Caco-2 (cell line): ENCODE measurements at regions not wholly inside any gene's neighbourhood (a gene's known extent, or its start where the extent isn't known, plus 50 kb on each side); places are given as distances from the start of the nearest gene placed in this dataset.

Source experiments
- BruUV-seq: library from RNA; stranded (reverse); fragments of 400-500 nt; replicated peaks from 2 replicates; lab custom pipeline; 2021; lab: Mats Ljungman, UMichigan
- CTCF ChIA-PET: fragments of 300-600 bp; sonication (Branson Sonifier 250); formaldehyde crosslinking; loops from one replicate; lab custom pipeline; 2022; ENCODE audit warnings: antibody characterized with exemption; lab: Charles Lee
- POLR2A ChIA-PET: fragments of 300-600 bp; sonication (Branson Sonifier 250); formaldehyde crosslinking; loops from one replicate; lab custom pipeline; 2022; ENCODE audit warnings: antibody characterized with exemption; lab: Charles Lee
- DNase-seq, 2 experiments: peaks; one replicate each; pipeline versions ENCODE4 v3.0.0 to v3.0.0-alpha.2; 2020 to 2022
- H3K27me3 ChIP-seq: replicated peaks from 2 replicates; pipeline ENCODE4 v1.6.0; 2011; ENCODE audit warnings: low read length; ENCODE audit not compliant: control insufficient read depth, insufficient read depth
- H3K36me3 ChIP-seq: 2 replicates; pipeline ENCODE4 v1.5.1; 2011; ENCODE audit warnings: low read length; ENCODE audit not compliant: control insufficient read depth, insufficient read depth
- H3K4me1 ChIP-seq: fragments of 250-450 bp; sonication (Bioruptor Pico); 2 replicates; pipeline ENCODE4 v1.5.1; 2020; ENCODE audit warnings: mild to moderate bottlenecking
- H3K4me3 ChIP-seq: 2 replicates; pipeline ENCODE4 v1.5.1; 2011; ENCODE audit warnings: low read depth, mild to moderate bottlenecking, control low read depth, low read length
- H3K9me3 ChIP-seq: fragments of 250-450 bp; sonication (Bioruptor Pico); 2 replicates; pipeline ENCODE4 v1.5.1; 2020; ENCODE audit warnings: mild to moderate bottlenecking, moderate library complexity
- H3K27ac Mint-ChIP-seq: one replicate; pipeline ENCODE4 v1.8.0; 2022; ENCODE audit warnings: mixed read lengths; ENCODE audit not compliant: unreplicated experiment
- H3K27me3 Mint-ChIP-seq: one replicate; pipeline ENCODE4 v1.8.0; 2022; ENCODE audit warnings: mixed read lengths; ENCODE audit not compliant: insufficient read depth, unreplicated experiment
- H3K36me3 Mint-ChIP-seq: one replicate; pipeline ENCODE4 v1.8.0; 2022; ENCODE audit warnings: mild to moderate bottlenecking, mixed read lengths; ENCODE audit not compliant: insufficient read depth, unreplicated experiment
- H3K4me1 Mint-ChIP-seq: one replicate; pipeline ENCODE4 v1.8.0; 2022; ENCODE audit warnings: low read depth, mixed read lengths; ENCODE audit not compliant: unreplicated experiment
- H3K4me3 Mint-ChIP-seq: one replicate; pipeline ENCODE4 v1.8.0; 2022; ENCODE audit warnings: mild to moderate bottlenecking, moderate library complexity, mixed read lengths; ENCODE audit not compliant: unreplicated experiment
- H3K9me3 Mint-ChIP-seq: one replicate; pipeline ENCODE4 v1.8.0; 2022; ENCODE audit warnings: mixed read lengths; ENCODE audit not compliant: unreplicated experiment
- intact Hi-C: fragments of 100-400 bp; cut with micrococcal nuclease; formaldehyde crosslinking; loops from one replicate; pipeline ENCODE4 v1.10.0; 2022; ENCODE audit not compliant: unreplicated experiment
- TF ChIP-seq, protein P1 (sequence below), 2 experiments: fragments of 200-600 bp in 1 of 2; IDR thresholded peaks; 1 replicate in 1 of 2; 2 replicates in 1 of 2; pipeline versions ENCODE4 v1.5.1 to v1.8.0; 2011 to 2022; ENCODE audit warnings: antibody characterized with exemption in 1 of 2, control low read depth in 1 of 2, inconsistent platforms in 1 of 2, low read depth in 1 of 2, low read length in 1 of 2, mild to moderate bottlenecking in 1 of 2, moderate library complexity in 1 of 2; ENCODE audit not compliant: insufficient read depth in 1 of 2, severe bottlenecking in 1 of 2, unreplicated experiment in 1 of 2

GRCh38 chr4:135976860-135977259 lies 1555.4 kb downstream of the PCDH18 start:
- BruUV-seq = no TSS peak
- intact Hi-C loops = no loop called here
- Histone ChIP-seq H3K27me3 (no peaks in the 10 kb centered on the region), H3K36me3 (no peaks in the 10 kb centered on the region), H3K9me3 (no peaks in the 10 kb centered on the region), H3K4me3 (no peak overlapping the region), H3K4me1 (no peaks in the 10 kb centered on the region)
- no peak for DNase-seq
- Mint-ChIP-seq H3K4me1 (no peaks in the 10 kb centered on the region), H3K9me3 (no peaks in the 10 kb centered on the region), H3K36me3 (no peaks in the 10 kb centered on the region), H3K4me3 (no peak overlapping the region), H3K27me3 (no peaks in the 10 kb centered on the region), H3K27ac (no peak overlapping the region)
- TF ChIP-seq, protein P1, sequence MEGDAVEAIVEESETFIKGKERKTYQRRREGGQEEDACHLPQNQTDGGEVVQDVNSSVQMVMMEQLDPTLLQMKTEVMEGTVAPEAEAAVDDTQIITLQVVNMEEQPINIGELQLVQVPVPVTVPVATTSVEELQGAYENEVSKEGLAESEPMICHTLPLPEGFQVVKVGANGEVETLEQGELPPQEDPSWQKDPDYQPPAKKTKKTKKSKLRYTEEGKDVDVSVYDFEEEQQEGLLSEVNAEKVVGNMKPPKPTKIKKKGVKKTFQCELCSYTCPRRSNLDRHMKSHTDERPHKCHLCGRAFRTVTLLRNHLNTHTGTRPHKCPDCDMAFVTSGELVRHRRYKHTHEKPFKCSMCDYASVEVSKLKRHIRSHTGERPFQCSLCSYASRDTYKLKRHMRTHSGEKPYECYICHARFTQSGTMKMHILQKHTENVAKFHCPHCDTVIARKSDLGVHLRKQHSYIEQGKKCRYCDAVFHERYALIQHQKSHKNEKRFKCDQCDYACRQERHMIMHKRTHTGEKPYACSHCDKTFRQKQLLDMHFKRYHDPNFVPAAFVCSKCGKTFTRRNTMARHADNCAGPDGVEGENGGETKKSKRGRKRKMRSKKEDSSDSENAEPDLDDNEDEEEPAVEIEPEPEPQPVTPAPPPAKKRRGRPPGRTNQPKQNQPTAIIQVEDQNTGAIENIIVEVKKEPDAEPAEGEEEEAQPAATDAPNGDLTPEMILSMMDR (IDR thresholded peaks at IDR 0.05; ENCODE audit: insufficient read depth in 1 of 2, low read depth in 1 of 2, low read length in 1 of 2, severe bottlenecking in 1 of 2, unreplicated experiment in 1 of 2) = no peak
- ChIA-PET CTCF (no interaction called here), POLR2A (no interaction called here)

DNA sequence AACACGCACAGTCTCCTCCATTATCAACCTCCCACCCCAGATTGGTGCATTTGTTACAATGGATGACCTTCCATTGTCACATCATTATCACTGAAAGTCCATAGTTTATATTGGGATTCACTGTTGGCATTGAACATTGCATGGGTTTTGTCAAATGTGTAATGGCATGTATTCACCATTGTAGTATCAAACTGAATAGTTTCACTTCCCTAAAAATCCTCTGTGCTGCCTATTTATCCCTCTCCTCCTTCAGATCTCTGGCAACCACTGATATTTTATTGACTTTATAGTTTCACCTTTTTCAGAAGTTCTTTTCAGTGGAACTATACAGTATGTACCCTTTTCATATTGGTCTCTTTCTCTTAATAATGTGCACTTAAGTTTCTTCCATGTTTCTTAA lies 1565.4 kb downstream of the PCDH18 start:
- intact Hi-C loops = no loop called here
- no peak overlapping the region for H3K4me3 ChIP-seq
- Mint-ChIP-seq H3K9me3 (no peaks in the 10 kb centered on the region), H3K36me3 (no peaks in the 10 kb centered on the region), H3K27ac (no peak overlapping the region), H3K27me3 (peaks cover 4% of the 10 kb centered on the region), H3K4me3 (no peak overlapping the region), H3K4me1 (no peaks in the 10 kb centered on the region)
- CTCF ChIA-PET = no interaction called here
- H3K4me1 ChIP-seq = no peaks in the 10 kb centered on the region
- no peaks in the 10 kb centered on the region for H3K9me3 ChIP-seq
- TF ChIP-seq, protein P1 (IDR thresholded peaks at IDR 0.05; ENCODE audit: insufficient read depth in 1 of 2, low read depth in 1 of 2, low read length in 1 of 2, severe bottlenecking in 1 of 2, unreplicated experiment in 1 of 2) = no peak
- POLR2A ChIA-PET = no interaction called here
- no peaks in the 10 kb centered on the region for H3K36me3 ChIP-seq
- H3K27me3 ChIP-seq = no peaks in the 10 kb centered on the region
- BruUV-seq = no TSS peak
- DNase-seq = no peak

GRCh38 chr4:135963009-135963408 lies 1569.3 kb downstream of the PCDH18 start:
- CTCF ChIA-PET = no interaction called here
- no peaks in the 10 kb centered on the region for H3K9me3 Mint-ChIP-seq

More at GRCh38 chr4:135963009-135963408, 1569.3 kb downstream of the PCDH18 start:
- TF ChIP-seq, protein P1 (IDR thresholded peaks at IDR 0.05; ENCODE audit: insufficient read depth in 1 of 2, low read depth in 1 of 2, low read length in 1 of 2, severe bottlenecking in 1 of 2, unreplicated experiment in 1 of 2) = no peak
- Mint-ChIP-seq H3K4me3 (no peak overlapping the region), H3K4me1 (no peaks in the 10 kb centered on the region), H3K36me3 (no peaks in the 10 kb centered on the region), H3K27me3 (peaks cover 6% of the 10 kb centered on the region), H3K27ac (no peak overlapping the region)
- no TSS peak for BruUV-seq
- no peaks in the 10 kb centered on the region for H3K27me3 ChIP-seq
- H3K36me3 ChIP-seq = no peaks in the 10 kb centered on the region
- intact Hi-C loops = no loop called here
- no peaks in the 10 kb centered on the region for H3K9me3 ChIP-seq
- no peak overlapping the region for H3K4me3 ChIP-seq
- no peak for DNase-seq
- no peaks in the 10 kb centered on the region for H3K4me1 ChIP-seq
- POLR2A ChIA-PET = no interaction called here
